ENCODE measurements at regions not wholly inside any gene's neighbourhood (a gene's known extent, or its start where the extent isn't known, plus 50 kb on each side); places are given as distances from the start of the nearest gene placed in this dataset.

DNA sequence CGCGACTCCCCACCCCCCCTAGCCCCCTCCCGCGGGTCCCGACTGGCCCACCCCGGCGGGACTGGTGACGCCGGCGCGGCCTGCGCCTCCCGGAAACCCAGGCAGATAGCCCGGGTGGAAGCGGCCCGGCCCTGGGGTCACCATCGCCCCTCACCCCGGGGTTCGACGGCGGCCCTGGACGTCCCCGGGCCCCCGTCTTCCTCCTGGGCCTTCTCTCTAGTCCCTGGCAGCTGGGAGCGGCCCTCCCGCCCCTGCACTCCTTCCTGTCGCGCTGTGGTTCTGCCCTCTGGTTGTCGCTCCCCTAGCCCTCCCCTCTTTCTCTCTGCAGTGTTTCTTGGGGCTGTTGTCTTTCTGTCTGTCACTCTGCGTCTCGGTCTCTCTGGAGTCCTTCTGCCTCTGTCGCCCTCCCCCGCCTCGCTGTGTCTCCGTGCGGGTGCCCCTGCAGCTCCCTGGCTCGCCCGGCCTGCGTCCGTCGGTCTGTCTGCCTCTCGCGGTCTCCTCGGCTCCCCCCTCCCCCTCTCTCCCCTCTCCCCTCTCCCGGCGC is 90.5 kb upstream of the PAX2 start:
- H3K27me3 Mint-ChIP-seq: peaks cover 69 to 78% (median 74%) of the 10 kb centered on the region in 5 donors
- peaks cover 0 to 15% (median 5%) of the 10 kb centered on the region in 5 donors for H3K36me3 Mint-ChIP-seq
- H3K36me3 ChIP-seq (ENCODE audit: control insufficient read depth in 2 of 3, insufficient read depth in 3 of 3, low read length in 3 of 3): no peaks in the 10 kb centered on the region
- intact Hi-C loops (cut with micrococcal nuclease): loop anchor here in 1 of 2 donors (5.0 to 10.0 kb wide), 4 partner anchors 92 to 570 kb away; partner anchors contain the start of genes LBX1 and PAX2
- H3K4me3 ChIP-seq (ENCODE audit: low read length): peak overlapping the region; percentile 39
- CTCF ChIA-PET: no interaction called here
- ATAC-seq: peak; percentile 55
- peak overlapping the region; percentile 78 to 93 (median 87) for H3K4me3 Mint-ChIP-seq
- H3K27ac ChIP-seq (ENCODE audit: low read depth, low read length): no peak overlapping the region
- H3K9me3 Mint-ChIP-seq: peaks cover 0 to 7% (median 0%) of the 10 kb centered on the region in 11 donors
- H3K4me1 ChIP-seq (ENCODE audit: control insufficient read depth in 2 of 2, insufficient read depth in 2 of 2, low read length in 2 of 2): peaks cover 4 to 16% of the 10 kb centered on the region in 2 donors
- no peaks in the 10 kb centered on the region for H3K9me3 ChIP-seq (ENCODE audit: control insufficient read depth in 2 of 3, low read length in 3 of 3)
- peak in 4 of 9 donors; percentile 17 to 35 (median 31) for DNase-seq
- H3K27me3 ChIP-seq (ENCODE audit: control insufficient read depth in 2 of 2, insufficient read depth in 2 of 2, low read length in 2 of 2): peaks cover 19 to 27% of the 10 kb centered on the region in 2 donors
- H3K27ac Mint-ChIP-seq: no peak overlapping the region
- H3K4me1 Mint-ChIP-seq: peaks cover 18 to 35% (median 27%) of the 10 kb centered on the region in 7 donors
- POLR2A ChIA-PET: no interaction called here

DNA sequence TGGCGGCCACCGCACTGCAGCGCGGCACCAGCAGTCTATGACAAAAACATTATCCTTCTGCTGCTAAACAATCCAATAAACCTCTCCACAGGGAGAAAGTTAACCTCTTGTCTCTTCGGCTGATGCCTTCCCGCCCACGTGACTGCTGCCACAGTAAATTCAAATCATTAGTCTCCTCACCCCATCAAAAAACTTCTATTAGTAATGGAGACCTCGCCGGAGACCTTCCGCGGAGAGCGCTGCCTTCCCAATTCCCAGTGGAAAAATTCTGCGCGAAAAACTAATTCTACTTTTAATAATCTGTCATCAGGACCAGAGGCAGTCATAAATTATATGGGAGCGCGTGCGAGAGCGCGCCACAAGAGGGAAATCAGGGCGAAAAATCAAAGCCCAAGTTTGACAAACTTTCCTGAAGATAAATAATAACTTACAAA is 90.0 kb upstream of the PAX2 start:
- peak overlapping the region; percentile 39 for H3K4me3 ChIP-seq (ENCODE audit: low read length)
- no peaks in the 10 kb centered on the region for H3K9me3 ChIP-seq (ENCODE audit: control insufficient read depth in 2 of 3, low read length in 3 of 3)
- H3K36me3 Mint-ChIP-seq: peaks cover 0 to 12% (median 5%) of the 10 kb centered on the region in 5 donors
- H3K27me3 ChIP-seq (ENCODE audit: control insufficient read depth in 2 of 2, insufficient read depth in 2 of 2, low read length in 2 of 2): peaks cover 19 to 27% of the 10 kb centered on the region in 2 donors
- peaks cover 0 to 7% (median 0%) of the 10 kb centered on the region in 11 donors for H3K9me3 Mint-ChIP-seq
- ATAC-seq (no peak), DNase-seq (no peak)
- peaks cover 69 to 79% (median 75%) of the 10 kb centered on the region in 5 donors for H3K27me3 Mint-ChIP-seq
- no peak overlapping the region for H3K27ac ChIP-seq (ENCODE audit: low read depth, low read length)
- no peaks in the 10 kb centered on the region for H3K36me3 ChIP-seq (ENCODE audit: control insufficient read depth in 2 of 3, insufficient read depth in 3 of 3, low read length in 3 of 3)
- ChIA-PET POLR2A (no interaction called here), CTCF (no interaction called here)
- intact Hi-C loops (cut with micrococcal nuclease): loop anchor here in 1 of 2 donors (5.0 to 10.0 kb wide), 4 partner anchors 92 to 569 kb away; partner anchors contain the start of genes LBX1 and PAX2
- H3K4me1 Mint-ChIP-seq: peaks cover 18 to 35% (median 27%) of the 10 kb centered on the region in 7 donors
- peak overlapping the region in 1 of 9 donors; percentile 17 for H3K27ac Mint-ChIP-seq
- peak overlapping the region; percentile 78 to 93 (median 87) for H3K4me3 Mint-ChIP-seq
- H3K4me1 ChIP-seq (ENCODE audit: control insufficient read depth in 2 of 2, insufficient read depth in 2 of 2, low read length in 2 of 2): peaks cover 4 to 16% of the 10 kb centered on the region in 2 donors

GRCh38 chr10:100655760-100656421 is 89.5 kb upstream of the PAX2 start:
- Histone ChIP-seq H3K4me1 (ENCODE audit: control insufficient read depth in 2 of 2, insufficient read depth in 2 of 2, low read length in 2 of 2) (peaks cover 4 to 16% of the 10 kb centered on the region in 2 donors), H3K27me3 (ENCODE audit: control insufficient read depth in 2 of 2, insufficient read depth in 2 of 2, low read length in 2 of 2) (peaks cover 19 to 27% of the 10 kb centered on the region in 2 donors), H3K27ac (ENCODE audit: low read depth, low read length) (no peak overlapping the region), H3K9me3 (ENCODE audit: control insufficient read depth in 2 of 3, low read length in 3 of 3) (no peaks in the 10 kb centered on the region), H3K4me3 (ENCODE audit: low read length) (no peak overlapping the region), H3K36me3 (ENCODE audit: control insufficient read depth in 2 of 3, insufficient read depth in 3 of 3, low read length in 3 of 3) (no peaks in the 10 kb centered on the region)
- Mint-ChIP-seq H3K9me3 (peaks cover 0 to 8% (median 0%) of the 10 kb centered on the region in 11 donors), H3K36me3 (peaks cover 0 to 12% (median 5%) of the 10 kb centered on the region in 5 donors), H3K27ac (peak overlapping the region in 2 of 9 donors; percentile 17 to 56), H3K4me1 (peaks cover 18 to 35% (median 27%) of the 10 kb centered on the region in 7 donors), H3K4me3 (peak overlapping the region; percentile 78 to 93 (median 87)), H3K27me3 (peaks cover 73 to 81% (median 77%) of the 10 kb centered on the region in 5 donors)
- DNase-seq: no peak
- ChIA-PET CTCF (no interaction called here), POLR2A (no interaction called here)
- no peak for ATAC-seq
- intact Hi-C loops (cut with micrococcal nuclease): loop anchor here in 1 of 2 donors (5.0 to 10.0 kb wide), 4 partner anchors 91 to 569 kb away; partner anchors contain the start of genes LBX1 and PAX2

DNA sequence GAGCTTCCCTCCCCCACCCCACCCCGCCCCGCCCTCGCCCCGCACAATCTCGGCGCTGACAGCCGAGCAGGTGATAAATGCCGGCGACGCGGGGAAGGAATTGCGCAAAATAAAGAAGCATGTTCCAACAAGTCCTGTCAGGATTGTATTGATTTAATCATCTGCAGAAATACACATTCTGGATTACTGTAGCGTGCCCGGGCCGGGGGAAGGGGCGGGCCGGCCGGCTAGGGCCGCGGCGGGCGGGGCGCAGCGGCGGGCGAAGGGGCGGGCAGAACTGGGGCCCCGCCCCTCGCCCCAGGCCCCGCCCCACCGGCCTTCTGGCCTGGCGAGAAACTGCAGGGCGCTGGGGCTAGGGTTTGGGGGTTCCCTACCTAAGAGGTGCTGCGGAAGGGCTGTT is 88.9 kb upstream of the PAX2 start:
- peaks cover 0 to 11% (median 0%) of the 10 kb centered on the region in 11 donors for H3K9me3 Mint-ChIP-seq

GRCh38 chr10:100658269-100658668 is 87.1 kb upstream of the PAX2 start:
- ATAC-seq: no peak
- Mint-ChIP-seq H3K4me3 (no peak overlapping the region), H3K27me3 (peaks cover 79 to 89% (median 85%) of the 10 kb centered on the region in 5 donors), H3K36me3 (peaks cover 0 to 12% (median 0%) of the 10 kb centered on the region in 5 donors), H3K9me3 (peaks cover 0 to 11% (median 0%) of the 10 kb centered on the region in 11 donors), H3K4me1 (peaks cover 18 to 33% (median 24%) of the 10 kb centered on the region in 7 donors), H3K27ac (no peak overlapping the region)
- Histone ChIP-seq H3K27me3 (ENCODE audit: control insufficient read depth in 2 of 2, insufficient read depth in 2 of 2, low read length in 2 of 2) (peaks cover 10 to 22% of the 10 kb centered on the region in 2 donors), H3K27ac (ENCODE audit: low read depth, low read length) (no peak overlapping the region), H3K4me3 (ENCODE audit: low read length) (no peak overlapping the region), H3K9me3 (ENCODE audit: control insufficient read depth in 2 of 3, low read length in 3 of 3) (no peaks in the 10 kb centered on the region), H3K4me1 (ENCODE audit: control insufficient read depth in 2 of 2, insufficient read depth in 2 of 2, low read length in 2 of 2) (peaks cover 4 to 16% of the 10 kb centered on the region in 2 donors), H3K36me3 (ENCODE audit: control insufficient read depth in 2 of 3, insufficient read depth in 3 of 3, low read length in 3 of 3) (no peaks in the 10 kb centered on the region)
- intact Hi-C loops (cut with micrococcal nuclease): loop anchor here in 1 of 2 donors (5.0 to 10.0 kb wide), 4 partner anchors 89 to 567 kb away; partner anchors contain the start of genes LBX1 and PAX2
- ChIA-PET POLR2A (no interaction called here), CTCF (no interaction called here)
- no peak for DNase-seq

More for the DNA sequence above, 88.9 kb upstream of the PAX2 start:
- Mint-ChIP-seq H3K4me1 (peaks cover 18 to 35% (median 27%) of the 10 kb centered on the region in 7 donors), H3K36me3 (peaks cover 0 to 12% (median 5%) of the 10 kb centered on the region in 5 donors), H3K4me3 (peak overlapping the region in 1 of 10 donors; percentile 91), H3K27me3 (peaks cover 76 to 86% (median 82%) of the 10 kb centered on the region in 5 donors), H3K27ac (no peak overlapping the region)
- ATAC-seq (peak; percentile 26), DNase-seq (no peak)
- Histone ChIP-seq H3K27ac (ENCODE audit: low read depth, low read length) (no peak overlapping the region), H3K36me3 (ENCODE audit: control insufficient read depth in 2 of 3, insufficient read depth in 3 of 3, low read length in 3 of 3) (no peaks in the 10 kb centered on the region), H3K9me3 (ENCODE audit: control insufficient read depth in 2 of 3, low read length in 3 of 3) (no peaks in the 10 kb centered on the region), H3K27me3 (ENCODE audit: control insufficient read depth in 2 of 2, insufficient read depth in 2 of 2, low read length in 2 of 2) (peaks cover 19 to 27% of the 10 kb centered on the region in 2 donors), H3K4me3 (ENCODE audit: low read length) (no peak overlapping the region), H3K4me1 (ENCODE audit: control insufficient read depth in 2 of 2, insufficient read depth in 2 of 2, low read length in 2 of 2) (peaks cover 4 to 16% of the 10 kb centered on the region in 2 donors)
- ChIA-PET POLR2A (no interaction called here), CTCF (no interaction called here)
- intact Hi-C loops (cut with micrococcal nuclease): loop anchor here in 1 of 2 donors (5.0 to 10.0 kb wide), 4 partner anchors 91 to 568 kb away; partner anchors contain the start of genes LBX1 and PAX2

DNA sequence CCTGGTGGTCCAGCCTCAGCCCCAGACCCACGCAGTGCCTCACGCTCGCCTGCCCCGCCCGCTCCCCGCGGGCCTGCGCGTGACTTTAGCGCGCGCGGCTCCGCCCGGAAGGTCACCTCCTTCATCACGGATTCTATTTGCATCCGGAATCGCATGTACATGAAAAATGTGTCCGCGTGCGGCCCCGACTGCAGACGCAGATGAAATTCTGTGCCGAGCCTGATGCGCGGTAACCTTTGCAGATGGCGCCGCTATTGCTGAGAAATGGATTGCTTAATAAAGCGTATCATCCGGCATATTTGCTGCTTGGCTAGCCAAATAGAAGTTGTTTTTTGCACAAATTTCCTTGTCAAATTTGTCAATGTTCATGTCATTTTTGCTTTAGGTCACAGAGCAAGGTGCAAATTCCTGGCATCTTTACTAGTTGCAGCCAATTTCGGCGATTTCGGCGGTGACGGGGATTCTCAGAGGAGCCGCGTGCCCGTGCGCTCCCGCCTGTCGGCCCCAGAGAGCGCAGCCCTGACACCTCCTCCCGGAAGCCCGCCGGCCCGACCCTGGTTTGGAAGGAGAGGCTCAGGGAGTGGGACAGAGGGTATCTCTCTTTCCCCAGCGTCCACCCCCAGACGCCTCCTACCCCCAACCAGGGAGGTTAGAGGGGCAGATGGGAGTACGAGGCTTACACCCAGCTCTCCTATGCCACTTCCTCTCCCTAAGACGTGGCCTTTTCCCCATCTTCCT is 85.9 kb upstream of the PAX2 start:
- H3K9me3 ChIP-seq (ENCODE audit: control insufficient read depth in 2 of 3, low read length in 3 of 3): no peaks in the 10 kb centered on the region
- H3K27me3 ChIP-seq (ENCODE audit: control insufficient read depth in 2 of 2, insufficient read depth in 2 of 2, low read length in 2 of 2): peaks cover 4 to 15% of the 10 kb centered on the region in 2 donors
- DNase-seq (no peak), ATAC-seq (no peak)
- H3K36me3 ChIP-seq (ENCODE audit: control insufficient read depth in 2 of 3, insufficient read depth in 3 of 3, low read length in 3 of 3): no peaks in the 10 kb centered on the region
- Mint-ChIP-seq H3K4me1 (peaks cover 13 to 21% (median 15%) of the 10 kb centered on the region in 7 donors), H3K27ac (no peak overlapping the region), H3K36me3 (peaks cover 0 to 12% (median 0%) of the 10 kb centered on the region in 5 donors), H3K9me3 (peaks cover 0 to 10% (median 0%) of the 10 kb centered on the region in 11 donors), H3K4me3 (no peak overlapping the region), H3K27me3 (peaks cover 81 to 91% (median 85%) of the 10 kb centered on the region in 5 donors)
- CTCF ChIA-PET: no interaction called here
- intact Hi-C loops (cut with micrococcal nuclease): loop anchor here in 1 of 2 donors (5.0 to 10.0 kb wide), 4 partner anchors 88 to 565 kb away; partner anchors contain the start of genes LBX1 and PAX2
- H3K4me3 ChIP-seq (ENCODE audit: low read length): no peak overlapping the region
- POLR2A ChIA-PET: no interaction called here
- peaks cover 0 to 12% of the 10 kb centered on the region in 2 donors for H3K4me1 ChIP-seq (ENCODE audit: control insufficient read depth in 2 of 2, insufficient read depth in 2 of 2, low read length in 2 of 2)
- H3K27ac ChIP-seq (ENCODE audit: low read depth, low read length): no peak overlapping the region

All from naive thymus-derived CD4-positive, alpha-beta T cell (primary cell).